Suprapubic skin (tissue), 4 donors: ENCODE measurements at regions not wholly inside any gene's neighbourhood (a gene's known extent, or its start where the extent isn't known, plus 50 kb on each side); places are given as distances from the start of the nearest gene placed in this dataset.

Source experiments
- CTCF ChIP-seq, 2 donors: fragments of 200-600 bp in 1 of 2; fragments of 450-650 bp in 1 of 2; sonication (generic) in 1 of 2; IDR thresholded peaks; one replicate each; pipeline ENCODE4 v1.5.1; 2016 to 2019; ENCODE audit warnings: antibody characterized with exemption in 2 of 2, mild to moderate bottlenecking in 1 of 2, moderate library complexity in 1 of 2
- EP300 ChIP-seq: sonication (generic); formaldehyde crosslinking; IDR thresholded peaks from one replicate; pipeline ENCODE4 v1.6.1; 2017; ENCODE audit warnings: antibody characterized with exemption
- POLR2A ChIP-seq, 2 donors: fragments of 450-650 bp; IDR thresholded peaks; one replicate each; pipeline ENCODE4 v1.6.1; 2017; ENCODE audit warnings: antibody characterized with exemption in 2 of 2, mild to moderate bottlenecking in 2 of 2, moderate library complexity in 2 of 2
- POLR2AphosphoS5 ChIP-seq, 3 donors: sonication (generic); formaldehyde crosslinking; IDR thresholded peaks; one replicate each; pipeline ENCODE4 v1.6.1; 2017; ENCODE audit warnings: antibody characterized with exemption in 3 of 3

GRCh38 chr6:56819604-56820003 is 135.3 kb upstream of the BEND6 start:
- TF ChIP-seq CTCF (IDR thresholded peaks at IDR 0.05) (no peak), EP300 (no peak), POLR2AphosphoS5 (IDR thresholded peaks at IDR 0.05) (no peak), POLR2A (IDR thresholded peaks at IDR 0.05) (no peak)
